DMS 273 (cell line): ENCODE measurements at regions not wholly inside any gene's neighbourhood (a gene's known extent, or its start where the extent isn't known, plus 50 kb on each side); places are given as distances from the start of the nearest gene placed in this dataset.
"Not testable (repeated sequence)": the region's sequence is repeated elsewhere in the genome, so short reads cannot be mapped to it uniquely, and the experiment has no call there.

ENCODE experiments used
- DNase-seq: peaks from one replicate; lab custom pipeline; 2025; ENCODE audit not compliant: unreplicated experiment; lab: John Stamatoyannopoulos, UW

GRCh38 chr12:89230376-89231315, 121.7 kb downstream of the DUSP6 start:
- DNase-seq: no peak

GRCh38 chr12:89228491-89228890, 123.8 kb downstream of the DUSP6 start:
- no peak for DNase-seq

GRCh38 chr12:89227774-89228173, 124.5 kb downstream of the DUSP6 start:
- no peak for DNase-seq

- no peak for DNase-seq
These were observed 126.4 kb downstream of the DUSP6 start for GRCh38 chr12:89225808-89226411.

- no peak for DNase-seq
These were observed 126.9 kb downstream of the DUSP6 start for GRCh38 chr12:89225401-89225800.

GRCh38 chr12:89222580-89222979, 129.7 kb downstream of the DUSP6 start:
- not testable (repeated sequence) for DNase-seq

GRCh38 chr12:89217472-89217871, 134.8 kb downstream of the DUSP6 start:
- DNase-seq: no peak

GRCh38 chr12:89216211-89216952, 135.9 kb downstream of the DUSP6 start:
- DNase-seq: no peak

GRCh38 chr12:89215196-89215595, 137.1 kb downstream of the DUSP6 start:
- DNase-seq: no peak

GRCh38 chr12:89213747-89214146, 138.6 kb downstream of the DUSP6 start:
- DNase-seq: no peak

- no peak for DNase-seq
These were observed 139.2 kb downstream of the DUSP6 start for GRCh38 chr12:89213139-89213538.

- DNase-seq: no peak
These were observed 139.9 kb downstream of the DUSP6 start for GRCh38 chr12:89212339-89212771.

GRCh38 chr12:89211456-89211855, 140.8 kb downstream of the DUSP6 start:
- DNase-seq: no peak

GRCh38 chr12:89210277-89210676, 142.0 kb downstream of the DUSP6 start:
- DNase-seq: no peak

- DNase-seq: no peak
These were observed 143.6 kb downstream of the DUSP6 start for GRCh38 chr12:89208661-89209096.

GRCh38 chr12:89206390-89206789, 145.9 kb downstream of the DUSP6 start:
- DNase-seq: no peak

- no peak for DNase-seq
These were observed 146.8 kb downstream of the DUSP6 start for GRCh38 chr12:89205517-89205916.

- no peak for DNase-seq
These were observed 149.2 kb downstream of the DUSP6 start for GRCh38 chr12:89203144-89203543.

GRCh38 chr12:89200217-89200616, 152.1 kb downstream of the DUSP6 start:
- no peak for DNase-seq

- DNase-seq: no peak
These were observed 156.8 kb downstream of the DUSP6 start for GRCh38 chr12:89195470-89195869.

GRCh38 chr12:89194683-89195082, 157.6 kb downstream of the DUSP6 start:
- DNase-seq: no peak

- DNase-seq: no peak
These were observed 159.9 kb downstream of the DUSP6 start for GRCh38 chr12:89192429-89192828.
